Activated B cell treated with CpG ODN at 0.5 μM for 24 hours (primary cell): ENCODE measurements at regions not wholly inside any gene's neighbourhood (a gene's known extent, or its start where the extent isn't known, plus 50 kb on each side); places are given as distances from the start of the nearest gene placed in this dataset.

ENCODE experiments used
- ATAC-seq: fragments of 200-7000 bp; cut with Tn5 transposase; one replicate; pipeline ENCODE4 v1.10.0; 2021; ENCODE audit warnings: low read depth, mild to moderate bottlenecking, moderate library complexity
- CTCF ChIA-PET: fragments of 350-600 bp; sonication (Branson Sonifier 250); formaldehyde crosslinking; loops from one replicate; lab custom pipeline; 2021; ENCODE audit warnings: antibody characterized with exemption; lab: Charles Lee
- POLR2A ChIA-PET: fragments of 350-600 bp; sonication (Branson Sonifier 250); formaldehyde crosslinking; loops from one replicate; lab custom pipeline; 2021; ENCODE audit warnings: antibody characterized with exemption; lab: Charles Lee
- DNase-seq: peaks from one replicate; pipeline ENCODE4 v3.0.0; 2022
- H3K27ac Mint-ChIP-seq: one replicate; pipeline ENCODE4 v1.8.0; 2020; ENCODE audit warnings: mixed read lengths
- H3K27me3 Mint-ChIP-seq: one replicate; pipeline ENCODE4 v1.8.0; 2021; ENCODE audit warnings: mixed read lengths
- H3K36me3 Mint-ChIP-seq: one replicate; pipeline ENCODE4 v1.8.0; 2021; ENCODE audit warnings: low read depth, mixed read lengths
- H3K4me1 Mint-ChIP-seq: one replicate; pipeline ENCODE4 v1.8.0; 2021; ENCODE audit warnings: mixed read lengths
- H3K4me3 Mint-ChIP-seq: one replicate; pipeline ENCODE4 v1.8.0; 2020; ENCODE audit warnings: mild to moderate bottlenecking, mixed read lengths
- H3K9me3 Mint-ChIP-seq: one replicate; pipeline ENCODE4 v1.8.0; 2020; ENCODE audit warnings: mixed read lengths
- CTCF ChIP-seq: fragments of 200-600 bp; IDR thresholded peaks from one replicate; pipeline ENCODE4 v1.8.0; 2022; ENCODE audit warnings: antibody characterized with exemption, mild to moderate bottlenecking
- intact Hi-C: fragments of 100-400 bp; cut with micrococcal nuclease; formaldehyde crosslinking; loops from one replicate; pipeline ENCODE4 v1.15.1; 2024

GRCh38 chr11:34830648-34831047 lies 85.5 kb downstream of the APIP start:
- no peak for ATAC-seq
- H3K36me3 Mint-ChIP-seq: no peaks in the 10 kb centered on the region
- H3K9me3 Mint-ChIP-seq: peaks cover 4% of the 10 kb centered on the region
- no peak overlapping the region for H3K27ac Mint-ChIP-seq
- DNase-seq: no peak
- POLR2A ChIA-PET: interaction anchor here (0.7 kb wide), 1 partner anchor 9 kb away, joined by 4 read pairs; no protein-coding TSS in a partner anchor
- no peak for TF ChIP-seq CTCF
- no peaks in the 10 kb centered on the region for H3K4me1 Mint-ChIP-seq
- H3K27me3 Mint-ChIP-seq: no peaks in the 10 kb centered on the region
- H3K4me3 Mint-ChIP-seq: no peak overlapping the region
- intact Hi-C loops: no loop called here
- CTCF ChIA-PET: interaction anchor here (0.8 to 1.3 kb wide), 2 partner anchors 10 to 12 kb away, joined by 3 to 5 read pairs; no protein-coding TSS in a partner anchor

GRCh38 chr11:34830035-34830434 lies 86.1 kb downstream of the APIP start:
- POLR2A ChIA-PET: no interaction called here
- DNase-seq (no peak), ATAC-seq (no peak)
- CTCF ChIA-PET: interaction anchor here (1.3 kb wide), 1 partner anchor 11 kb away, joined by 5 read pairs; no protein-coding TSS in a partner anchor
- Mint-ChIP-seq H3K27ac (no peak overlapping the region), H3K4me1 (no peaks in the 10 kb centered on the region), H3K9me3 (peaks cover 4% of the 10 kb centered on the region), H3K36me3 (no peaks in the 10 kb centered on the region), H3K27me3 (no peaks in the 10 kb centered on the region), H3K4me3 (no peak overlapping the region)
- TF ChIP-seq CTCF: no peak
- intact Hi-C loops: no loop called here

- no peak overlapping the region for H3K27ac Mint-ChIP-seq
- no peak for ATAC-seq
- ChIA-PET POLR2A (no interaction called here), CTCF (interaction anchor here (0.6 kb wide), 1 partner anchor 28 kb away, joined by 3 read pairs; no protein-coding TSS in a partner anchor)
- H3K4me1 Mint-ChIP-seq: no peaks in the 10 kb centered on the region
- no peaks in the 10 kb centered on the region for H3K36me3 Mint-ChIP-seq
- H3K9me3 Mint-ChIP-seq: no peaks in the 10 kb centered on the region
- intact Hi-C loops: no loop called here
- H3K27me3 Mint-ChIP-seq: peaks cover under 1% of the 10 kb centered on the region
- TF ChIP-seq CTCF: no peak
- H3K4me3 Mint-ChIP-seq: no peak overlapping the region
- no peak for DNase-seq
Measured at GRCh38 chr11:34827228-34827627, 89.0 kb downstream of the APIP start.

- no peaks in the 10 kb centered on the region for H3K9me3 Mint-ChIP-seq
Measured at GRCh38 chr11:34826384-34826726, 89.8 kb downstream of the APIP start.

More at GRCh38 chr11:34826384-34826726, 89.8 kb downstream of the APIP start:
- H3K4me3 Mint-ChIP-seq: no peak overlapping the region
- TF ChIP-seq CTCF: no peak
- no peak overlapping the region for H3K27ac Mint-ChIP-seq
- H3K4me1 Mint-ChIP-seq: no peaks in the 10 kb centered on the region
- peaks cover 5% of the 10 kb centered on the region for H3K27me3 Mint-ChIP-seq
- H3K36me3 Mint-ChIP-seq: no peaks in the 10 kb centered on the region
- CTCF ChIA-PET: no interaction called here
- intact Hi-C loops: no loop called here
- DNase-seq: no peak
- POLR2A ChIA-PET: no interaction called here
- ATAC-seq: no peak
